Lung (tissue), 11 donors: ENCODE measurements at regions not wholly inside any gene's neighbourhood (a gene's known extent, or its start where the extent isn't known, plus 50 kb on each side); places are given as distances from the start of the nearest gene placed in this dataset.
"Not testable (repeated sequence)": the region's sequence is repeated elsewhere in the genome, so short reads cannot be mapped to it uniquely, and the experiment has no call there.

Experiments
- ATAC-seq: fragments of 200-7000 bp; cut with Tn5 transposase; one replicate; pipeline ENCODE4 v1.9.1; 2020; ENCODE audit warnings: moderate number of reproducible peaks; ENCODE audit not compliant: insufficient read depth, low FRiP score
- DNase-seq, 3 donors: peaks; one replicate each; pipeline ENCODE4 v3.0.0-alpha.2; 2013 to 2017
- H3K27ac ChIP-seq, 2 donors: one replicate each; pipeline ENCODE4 v1.5.1; 2013; ENCODE audit warnings: mild to moderate bottlenecking in 2 of 2, moderate library complexity in 2 of 2, control low read depth in 1 of 2, inconsistent platforms in 1 of 2, low read depth in 1 of 2, low read length in 1 of 2
- H3K27me3 ChIP-seq, 3 donors: one replicate each; pipeline ENCODE4 v1.5.1; 2013; ENCODE audit warnings: low read length in 2 of 3; ENCODE audit not compliant: control insufficient read depth in 3 of 3, insufficient read depth in 3 of 3
- H3K36me3 ChIP-seq, 4 donors: one replicate each; pipeline ENCODE4 v1.5.1; 2013; ENCODE audit warnings: low read length in 4 of 4, mild to moderate bottlenecking in 1 of 4, moderate library complexity in 1 of 4; ENCODE audit not compliant: control insufficient read depth in 4 of 4, insufficient read depth in 4 of 4
- H3K4me1 ChIP-seq, 5 donors: one replicate each; pipeline ENCODE4 v1.5.1; 2013; ENCODE audit warnings: low read length in 5 of 5, mild to moderate bottlenecking in 2 of 5, moderate library complexity in 1 of 5; ENCODE audit not compliant: control insufficient read depth in 5 of 5, insufficient read depth in 5 of 5
- H3K4me3 ChIP-seq: one replicate; pipeline ENCODE4 v1.5.1; 2013; ENCODE audit warnings: mild to moderate bottlenecking, control low read depth, moderate library complexity
- H3K9ac ChIP-seq, 2 donors: one replicate each; pipeline ENCODE4 v1.5.1; 2013; ENCODE audit warnings: low read length in 2 of 2, control low read depth in 1 of 2; ENCODE audit not compliant: insufficient read depth in 1 of 2
- H3K9me3 ChIP-seq, 4 donors: one replicate each; pipeline ENCODE4 v1.5.1; 2013; ENCODE audit warnings: low read length in 3 of 4, mild to moderate bottlenecking in 1 of 4, moderate library complexity in 1 of 4; ENCODE audit not compliant: control insufficient read depth in 4 of 4, insufficient read depth in 3 of 4
- WGBS, 2 donors: extraction: QIAGEN DNeasy Blood & Tissue Kit; methylation state at CpG; one replicate each; pipeline ENCODE4 v1.1.7; 2013; 5-methylcytosine and 5-hydroxymethylcytosine counted together
- TF ChIP-seq, protein P1 (sequence below): IDR thresholded peaks from 2 replicates; pipeline ENCODE4 v1.5.1; 2012; ENCODE audit warnings: mild to moderate bottlenecking; ENCODE audit errors: control extremely low read depth, extremely low read depth
- donor health status: control.
- donor health status: control.
- donor health status: Bipolar disorder and iron deficiency.
- donor health status: healthy.
- donor health status: DM: yes; HTN: yes; CAD: no.

DNA sequence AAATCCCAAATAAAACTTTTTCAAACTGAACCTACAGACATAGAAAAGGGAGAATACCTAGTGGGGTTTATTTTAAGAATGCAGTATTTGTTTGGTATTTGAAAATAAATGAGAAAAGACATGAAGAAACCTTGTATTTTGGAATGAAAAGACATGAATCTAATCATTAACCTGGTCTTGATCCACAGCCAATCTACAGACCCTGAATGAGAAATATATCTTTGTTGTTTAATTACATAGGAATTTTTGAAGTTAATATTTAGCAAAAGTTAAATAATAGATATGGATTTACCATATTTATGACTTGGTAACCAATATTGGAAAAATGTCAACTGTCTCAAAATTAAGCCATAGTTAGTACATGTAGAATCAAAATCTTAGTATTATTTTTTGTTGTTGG, 76.8 kb downstream of the MAGEA10 start:
- no peak for ATAC-seq
- H3K9ac ChIP-seq: no peak overlapping the region
- no peak overlapping the region for H3K4me3 ChIP-seq
- no peaks in the 10 kb centered on the region for H3K9me3 ChIP-seq
- H3K27ac ChIP-seq: no peak overlapping the region
- no peaks in the 10 kb centered on the region for H3K36me3 ChIP-seq
- TF ChIP-seq, protein P1, sequence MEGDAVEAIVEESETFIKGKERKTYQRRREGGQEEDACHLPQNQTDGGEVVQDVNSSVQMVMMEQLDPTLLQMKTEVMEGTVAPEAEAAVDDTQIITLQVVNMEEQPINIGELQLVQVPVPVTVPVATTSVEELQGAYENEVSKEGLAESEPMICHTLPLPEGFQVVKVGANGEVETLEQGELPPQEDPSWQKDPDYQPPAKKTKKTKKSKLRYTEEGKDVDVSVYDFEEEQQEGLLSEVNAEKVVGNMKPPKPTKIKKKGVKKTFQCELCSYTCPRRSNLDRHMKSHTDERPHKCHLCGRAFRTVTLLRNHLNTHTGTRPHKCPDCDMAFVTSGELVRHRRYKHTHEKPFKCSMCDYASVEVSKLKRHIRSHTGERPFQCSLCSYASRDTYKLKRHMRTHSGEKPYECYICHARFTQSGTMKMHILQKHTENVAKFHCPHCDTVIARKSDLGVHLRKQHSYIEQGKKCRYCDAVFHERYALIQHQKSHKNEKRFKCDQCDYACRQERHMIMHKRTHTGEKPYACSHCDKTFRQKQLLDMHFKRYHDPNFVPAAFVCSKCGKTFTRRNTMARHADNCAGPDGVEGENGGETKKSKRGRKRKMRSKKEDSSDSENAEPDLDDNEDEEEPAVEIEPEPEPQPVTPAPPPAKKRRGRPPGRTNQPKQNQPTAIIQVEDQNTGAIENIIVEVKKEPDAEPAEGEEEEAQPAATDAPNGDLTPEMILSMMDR: no peak
- no peaks in the 10 kb centered on the region for H3K27me3 ChIP-seq
- no peaks in the 10 kb centered on the region for H3K4me1 ChIP-seq
- DNase-seq: no peak

DNA sequence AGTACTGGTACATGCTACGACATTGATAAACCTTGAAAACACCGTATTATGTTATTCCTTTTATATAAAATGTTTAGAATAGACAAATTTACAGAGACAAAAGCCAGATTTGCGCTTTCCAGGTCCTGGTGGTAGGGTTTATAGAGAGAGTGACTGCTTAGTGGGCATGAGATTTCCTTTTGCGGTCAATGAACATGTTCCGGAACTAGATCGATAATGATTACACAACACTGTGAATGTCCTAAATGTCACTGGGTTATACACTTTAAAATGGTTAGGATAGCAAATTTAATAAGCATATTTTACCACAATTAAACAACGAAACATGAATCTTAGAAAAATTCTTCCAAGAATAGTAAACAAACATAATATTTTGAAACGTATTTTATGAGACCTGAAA, 77.3 kb downstream of the MAGEA10 start:
- H3K9me3 ChIP-seq: no peaks in the 10 kb centered on the region
- ATAC-seq: no peak
- H3K36me3 ChIP-seq: no peaks in the 10 kb centered on the region
- no peak overlapping the region for H3K9ac ChIP-seq
- no peak overlapping the region for H3K4me3 ChIP-seq
- no peaks in the 10 kb centered on the region for H3K4me1 ChIP-seq
- H3K27me3 ChIP-seq: no peaks in the 10 kb centered on the region
- no peak for DNase-seq
- H3K27ac ChIP-seq: no peak overlapping the region
- TF ChIP-seq, protein P1: no peak
- WGBS, 2 donors: 78 to 79% methylated on average over 8 of the region's 8 CpGs

DNA sequence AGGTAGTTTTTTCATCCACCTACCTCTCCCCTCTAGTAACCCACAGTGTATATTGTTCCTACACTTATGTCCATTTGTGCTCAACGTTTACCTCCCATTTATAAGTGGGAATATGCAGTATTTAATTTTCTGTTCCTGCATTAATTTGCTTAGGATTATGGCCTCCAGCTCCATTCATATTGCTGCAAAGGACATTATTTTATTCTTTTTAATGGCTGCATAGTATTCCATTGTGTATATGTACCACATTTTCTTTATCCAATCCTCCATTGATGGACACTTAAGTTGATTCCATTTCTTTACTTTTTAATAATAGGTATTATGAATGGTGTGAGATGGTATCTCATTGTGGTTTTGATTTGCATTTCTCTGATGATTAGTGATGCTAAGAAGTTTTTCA, 76.1 kb upstream of the GABRE start:
- H3K4me3 ChIP-seq, H3K9me3 ChIP-seq, H3K27me3 ChIP-seq, H3K36me3 ChIP-seq, ATAC-seq, H3K27ac ChIP-seq, H3K9ac ChIP-seq, DNase-seq, H3K4me1 ChIP-seq: not testable (repeated sequence)
- WGBS, 2 donors: 56 to 91% methylated on average over 1 of the region's 1 CpG

DNA sequence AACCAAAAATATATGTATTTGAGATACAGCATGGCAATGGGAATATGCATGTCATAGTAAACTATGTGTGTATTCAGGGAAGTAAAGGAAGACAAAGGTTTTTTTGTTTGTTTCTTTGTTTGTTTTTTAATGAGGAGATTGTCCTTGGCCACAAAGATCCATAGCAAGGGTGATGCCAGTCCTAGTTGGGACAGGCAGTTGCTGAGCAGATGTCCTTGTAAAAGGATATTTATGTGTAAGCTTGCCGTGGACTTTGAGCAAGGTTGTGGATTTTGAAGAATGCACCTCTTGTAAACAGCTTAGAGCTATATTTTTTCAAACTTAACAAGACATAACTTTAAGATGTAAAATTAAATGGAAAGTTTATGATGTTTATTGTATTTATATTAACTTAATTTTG, 69.9 kb upstream of the GABRE start:
- ATAC-seq (no peak), DNase-seq (no peak)
- H3K9me3 ChIP-seq: peaks cover 0 to 8% (median 2%) of the 10 kb centered on the region in 4 donors
- H3K36me3 ChIP-seq: no peaks in the 10 kb centered on the region
- H3K9ac ChIP-seq: no peak overlapping the region
- H3K4me3 ChIP-seq: no peak overlapping the region
- TF ChIP-seq, protein P1: no peak
- no peaks in the 10 kb centered on the region for H3K27me3 ChIP-seq
- no peaks in the 10 kb centered on the region for H3K4me1 ChIP-seq
- WGBS, 2 donors: 71 to 86% methylated on average over 1 of the region's 1 CpG
- no peak overlapping the region for H3K27ac ChIP-seq
